SU-DHL-6 (cell line): ENCODE measurements at regions not wholly inside any gene's neighbourhood (a gene's known extent, or its start where the extent isn't known, plus 50 kb on each side); places are given as distances from the start of the nearest gene placed in this dataset.

ENCODE experiments used
- H2AFZ ChIP-seq: fragments of 200-600 bp; sonication (generic); 2 replicates; pipeline ENCODE4 v1.6.1; 2014; ENCODE audit warnings: low read depth, mild to moderate bottlenecking, moderate library complexity, mixed read lengths, antibody characterized with exemption, low read length; ENCODE audit not compliant: severe bottlenecking
- H3F3A ChIP-seq: fragments of 200-600 bp; shearing (Covaris generic); 2 replicates; pipeline ENCODE4 v1.6.0; 2016; ENCODE audit warnings: antibody characterized with exemption, mild to moderate bottlenecking; ENCODE audit not compliant: insufficient read depth
- H3K27ac ChIP-seq: fragments of 200-600 bp; sonication (generic); 2 replicates; pipeline ENCODE4 v1.5.1; 2016; ENCODE audit warnings: low read depth, mild to moderate bottlenecking, low read length, moderate library complexity, mixed read lengths
- H3K27me3 ChIP-seq: fragments of 200-600 bp; sonication (generic), shearing (Covaris generic); 2 replicates; pipeline ENCODE4 v1.6.0; 2014; ENCODE audit warnings: mild to moderate bottlenecking, low read length
- H3K36me3 ChIP-seq: fragments of 200-600 bp; sonication (generic); 2 replicates; pipeline ENCODE4 v1.6.1; 2014; ENCODE audit warnings: mild to moderate bottlenecking, low read length, mixed read lengths
- H3K4me2 ChIP-seq: fragments of 300-600, 200-600 bp; shearing (Covaris generic), sonication (generic); 2 replicates; pipeline ENCODE4 v1.6.0; 2014; ENCODE audit warnings: low read length, low read depth, mild to moderate bottlenecking; ENCODE audit not compliant: poor library complexity, severe bottlenecking
- H3K4me3 ChIP-seq: fragments of 200-600 bp; sonication (generic); 2 replicates; pipeline ENCODE4 v1.5.1; 2014; ENCODE audit warnings: antibody characterized with exemption, low read length, mild to moderate bottlenecking, mixed read lengths; ENCODE audit not compliant: insufficient read depth, poor library complexity, severe bottlenecking
- H3K79me2 ChIP-seq: fragments of 200-600 bp; sonication (generic); 2 replicates; pipeline ENCODE4 v1.6.1; 2014; ENCODE audit warnings: mild to moderate bottlenecking, low read length, moderate library complexity; ENCODE audit not compliant: insufficient read depth
- H3K9ac ChIP-seq: fragments of 200-600 bp; sonication (generic); 2 replicates; pipeline ENCODE4 v1.7.0; 2014; ENCODE audit warnings: mild to moderate bottlenecking, low read length
- H3K9me2 ChIP-seq: fragments of 200-600 bp; sonication (generic); replicated peaks from 2 replicates; pipeline ENCODE4 v1.6.1; 2014; ENCODE audit warnings: low read length; ENCODE audit not compliant: insufficient read depth
- H3K9me3 ChIP-seq: fragments of 200-600 bp; sonication (generic); 2 replicates; pipeline ENCODE4 v1.6.1; 2014; ENCODE audit warnings: low read length, mixed read lengths; ENCODE audit not compliant: insufficient read depth
- H4K20me1 ChIP-seq: fragments of 200-600 bp; sonication (generic); 2 replicates; pipeline ENCODE4 v1.6.1; 2014; ENCODE audit warnings: low read depth, mild to moderate bottlenecking, antibody characterized with exemption, low read length, moderate library complexity, mixed read lengths
- EZH2phosphoT487 ChIP-seq: fragments of 200-600 bp; sonication (generic), shearing (Covaris generic); conservative IDR thresholded peaks from 2 replicates; pipeline ENCODE4 v1.6.1; 2018; ENCODE audit warnings: mild to moderate bottlenecking, antibody characterized with exemption, low read length, moderate library complexity, mixed read lengths
- TF ChIP-seq, protein P1 (sequence below): fragments of 200-600 bp; sonication (generic); IDR thresholded peaks from one replicate; pipeline ENCODE4 v1.5.1; 2017; ENCODE audit warnings: antibody characterized with exemption, mild to moderate bottlenecking, low read length, moderate library complexity; ENCODE audit not compliant: insufficient read depth, poor library complexity, severe bottlenecking

DNA sequence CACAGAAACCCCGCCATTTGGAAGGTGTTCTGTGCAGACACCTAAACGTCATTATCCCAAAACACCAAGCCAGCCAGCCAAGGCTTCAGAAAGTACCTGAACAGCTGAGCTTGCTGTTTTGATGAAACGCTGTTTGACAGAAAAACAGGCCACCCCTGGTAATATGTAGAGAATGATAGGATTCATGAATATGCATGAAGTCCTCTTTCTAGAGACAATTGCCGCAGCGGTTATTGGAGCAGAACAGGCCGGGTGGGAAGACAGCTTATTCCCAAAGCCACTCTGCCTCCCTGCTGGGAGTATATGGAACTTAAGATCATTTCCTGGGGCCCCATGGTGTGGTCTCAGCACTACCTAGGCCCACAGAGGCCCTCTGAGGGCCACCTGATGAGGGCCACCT, 229.5 kb downstream of the UQCRFS1 start:
- Histone ChIP-seq H3K36me3 (no peaks in the 10 kb centered on the region), H3K79me2 (no peaks in the 10 kb centered on the region), H3K27ac (no peak overlapping the region), H3K9me2 (no peaks in the 10 kb centered on the region), H4K20me1 (no peaks in the 10 kb centered on the region), H3K4me2 (no peak overlapping the region), H3K9me3 (no peaks in the 10 kb centered on the region), H3K4me3 (no peak overlapping the region), H3F3A (no peaks in the 10 kb centered on the region), H3K9ac (no peak overlapping the region), H2AFZ (no peak overlapping the region), H3K27me3 (0 out of 2 replicates have a peak, but pooled peaks cover 5% of the 10 kb centered on the region)
- TF ChIP-seq, protein P1, sequence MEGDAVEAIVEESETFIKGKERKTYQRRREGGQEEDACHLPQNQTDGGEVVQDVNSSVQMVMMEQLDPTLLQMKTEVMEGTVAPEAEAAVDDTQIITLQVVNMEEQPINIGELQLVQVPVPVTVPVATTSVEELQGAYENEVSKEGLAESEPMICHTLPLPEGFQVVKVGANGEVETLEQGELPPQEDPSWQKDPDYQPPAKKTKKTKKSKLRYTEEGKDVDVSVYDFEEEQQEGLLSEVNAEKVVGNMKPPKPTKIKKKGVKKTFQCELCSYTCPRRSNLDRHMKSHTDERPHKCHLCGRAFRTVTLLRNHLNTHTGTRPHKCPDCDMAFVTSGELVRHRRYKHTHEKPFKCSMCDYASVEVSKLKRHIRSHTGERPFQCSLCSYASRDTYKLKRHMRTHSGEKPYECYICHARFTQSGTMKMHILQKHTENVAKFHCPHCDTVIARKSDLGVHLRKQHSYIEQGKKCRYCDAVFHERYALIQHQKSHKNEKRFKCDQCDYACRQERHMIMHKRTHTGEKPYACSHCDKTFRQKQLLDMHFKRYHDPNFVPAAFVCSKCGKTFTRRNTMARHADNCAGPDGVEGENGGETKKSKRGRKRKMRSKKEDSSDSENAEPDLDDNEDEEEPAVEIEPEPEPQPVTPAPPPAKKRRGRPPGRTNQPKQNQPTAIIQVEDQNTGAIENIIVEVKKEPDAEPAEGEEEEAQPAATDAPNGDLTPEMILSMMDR: no peak
- TF ChIP-seq EZH2phosphoT487: no peak

GRCh38 chr19:28981994-28982393, 231.0 kb downstream of the UQCRFS1 start:
- Histone ChIP-seq H3K4me2 (no peak overlapping the region), H3K27me3 (0 out of 2 replicates have a peak, but pooled peaks cover 5% of the 10 kb centered on the region), H3K9me2 (no peaks in the 10 kb centered on the region), H3K9ac (no peak overlapping the region), H3K9me3 (no peaks in the 10 kb centered on the region), H3K36me3 (no peaks in the 10 kb centered on the region), H3K79me2 (no peaks in the 10 kb centered on the region), H3K27ac (no peak overlapping the region), H4K20me1 (no peaks in the 10 kb centered on the region), H2AFZ (no peak overlapping the region), H3K4me3 (no peak overlapping the region), H3F3A (no peaks in the 10 kb centered on the region)
- TF ChIP-seq EZH2phosphoT487: no peak
- TF ChIP-seq, protein P1: no peak

GRCh38 chr19:28981518-28981917, 231.4 kb downstream of the UQCRFS1 start:
- H3K27me3 ChIP-seq: 0 out of 2 replicates have a peak, but pooled peaks cover 5% of the 10 kb centered on the region
- no peak overlapping the region for H2AFZ ChIP-seq
- TF ChIP-seq, protein P1: no peak
- no peak for TF ChIP-seq EZH2phosphoT487

More at GRCh38 chr19:28981518-28981917, 231.4 kb downstream of the UQCRFS1 start:
- Histone ChIP-seq H3K9me3 (no peaks in the 10 kb centered on the region), H3K27ac (no peak overlapping the region), H3K4me2 (no peak overlapping the region), H3K36me3 (no peaks in the 10 kb centered on the region), H4K20me1 (no peaks in the 10 kb centered on the region), H3K9me2 (no peaks in the 10 kb centered on the region), H3K4me3 (no peak overlapping the region), H3K9ac (no peak overlapping the region), H3F3A (no peaks in the 10 kb centered on the region), H3K79me2 (no peaks in the 10 kb centered on the region)
